ENCODE measurements at regions not wholly inside any gene's neighbourhood (a gene's known extent, or its start where the extent isn't known, plus 50 kb on each side); places are given as distances from the start of the nearest gene placed in this dataset.

- Histone ChIP-seq H3K9ac (ENCODE audit: low read length in 5 of 5) (no peak overlapping the region), H3K36me3 (ENCODE audit: control insufficient read depth in 5 of 5, insufficient read depth in 5 of 5, low read length in 5 of 5) (no peaks in the 10 kb centered on the region), H3K4me3 (ENCODE audit: low read depth in 1 of 5, low read length in 5 of 5) (no peak overlapping the region), H3K27me3 (ENCODE audit: control insufficient read depth in 5 of 5, insufficient read depth in 4 of 5, low read length in 5 of 5) (no peaks in the 10 kb centered on the region), H3K9me3 (ENCODE audit: control insufficient read depth in 5 of 5, low read length in 5 of 5) (no peaks in the 10 kb centered on the region), H3K4me1 (ENCODE audit: control insufficient read depth in 5 of 5, insufficient read depth in 5 of 5, low read length in 5 of 5) (peaks cover 0 to 6% (median 2%) of the 10 kb centered on the region in 5 donors), H3K27ac (ENCODE audit: low read depth, low read length) (no peak overlapping the region)
Observed at GRCh38 chr1:208939537-208940085, 643.9 kb upstream of the CAMK1G start.

- Histone ChIP-seq H3K36me3 (ENCODE audit: control insufficient read depth in 5 of 5, insufficient read depth in 5 of 5, low read length in 5 of 5) (no peaks in the 10 kb centered on the region), H3K27me3 (ENCODE audit: control insufficient read depth in 5 of 5, insufficient read depth in 4 of 5, low read length in 5 of 5) (no peaks in the 10 kb centered on the region), H3K9ac (ENCODE audit: low read length in 5 of 5) (no peak overlapping the region), H3K4me3 (ENCODE audit: low read depth in 1 of 5, low read length in 5 of 5) (no peak overlapping the region), H3K27ac (ENCODE audit: low read depth, low read length) (no peak overlapping the region), H3K9me3 (ENCODE audit: control insufficient read depth in 5 of 5, low read length in 5 of 5) (no peaks in the 10 kb centered on the region), H3K4me1 (ENCODE audit: control insufficient read depth in 5 of 5, insufficient read depth in 5 of 5, low read length in 5 of 5) (peaks cover 0 to 17% (median 5%) of the 10 kb centered on the region in 5 donors)
Observed at GRCh38 chr1:208942394-208943130, 641.0 kb upstream of the CAMK1G start.

GRCh38 chr1:208943291-208943690 lies 640.2 kb upstream of the CAMK1G start:
- no peaks in the 10 kb centered on the region for H3K36me3 ChIP-seq (ENCODE audit: control insufficient read depth in 5 of 5, insufficient read depth in 5 of 5, low read length in 5 of 5)
- no peak overlapping the region for H3K9ac ChIP-seq (ENCODE audit: low read length in 5 of 5)
- H3K4me1 ChIP-seq (ENCODE audit: control insufficient read depth in 5 of 5, insufficient read depth in 5 of 5, low read length in 5 of 5): peaks cover 0 to 17% (median 5%) of the 10 kb centered on the region in 5 donors
- no peaks in the 10 kb centered on the region for H3K27me3 ChIP-seq (ENCODE audit: control insufficient read depth in 5 of 5, insufficient read depth in 4 of 5, low read length in 5 of 5)
- no peaks in the 10 kb centered on the region for H3K9me3 ChIP-seq (ENCODE audit: control insufficient read depth in 5 of 5, low read length in 5 of 5)
- H3K27ac ChIP-seq (ENCODE audit: low read depth, low read length): no peak overlapping the region
- H3K4me3 ChIP-seq (ENCODE audit: low read depth in 1 of 5, low read length in 5 of 5): no peak overlapping the region

GRCh38 chr1:208944981-208945451 lies 638.5 kb upstream of the CAMK1G start:
- H3K4me1 ChIP-seq (ENCODE audit: control insufficient read depth in 5 of 5, insufficient read depth in 5 of 5, low read length in 5 of 5): peaks cover 0 to 17% (median 5%) of the 10 kb centered on the region in 5 donors
- no peak overlapping the region for H3K4me3 ChIP-seq (ENCODE audit: low read depth in 1 of 5, low read length in 5 of 5)
- no peaks in the 10 kb centered on the region for H3K27me3 ChIP-seq (ENCODE audit: control insufficient read depth in 5 of 5, insufficient read depth in 4 of 5, low read length in 5 of 5)
- no peaks in the 10 kb centered on the region for H3K9me3 ChIP-seq (ENCODE audit: control insufficient read depth in 5 of 5, low read length in 5 of 5)
- no peak overlapping the region for H3K9ac ChIP-seq (ENCODE audit: low read length in 5 of 5)
- peak overlapping the region; percentile 5 for H3K27ac ChIP-seq (ENCODE audit: low read depth, low read length)
- H3K36me3 ChIP-seq (ENCODE audit: control insufficient read depth in 5 of 5, insufficient read depth in 5 of 5, low read length in 5 of 5): no peaks in the 10 kb centered on the region

GRCh38 chr1:208950206-208950605 lies 633.3 kb upstream of the CAMK1G start:
- H3K36me3 ChIP-seq (ENCODE audit: control insufficient read depth in 5 of 5, insufficient read depth in 5 of 5, low read length in 5 of 5): no peaks in the 10 kb centered on the region
- H3K4me3 ChIP-seq (ENCODE audit: low read depth in 1 of 5, low read length in 5 of 5): no peak overlapping the region
- no peak overlapping the region for H3K27ac ChIP-seq (ENCODE audit: low read depth, low read length)
- peaks cover 0 to 5% (median 0%) of the 10 kb centered on the region in 5 donors for H3K9me3 ChIP-seq (ENCODE audit: control insufficient read depth in 5 of 5, low read length in 5 of 5)
- peaks cover 0 to 6% (median 0%) of the 10 kb centered on the region in 5 donors for H3K4me1 ChIP-seq (ENCODE audit: control insufficient read depth in 5 of 5, insufficient read depth in 5 of 5, low read length in 5 of 5)
- H3K9ac ChIP-seq (ENCODE audit: low read length in 5 of 5): no peak overlapping the region
- H3K27me3 ChIP-seq (ENCODE audit: control insufficient read depth in 5 of 5, insufficient read depth in 4 of 5, low read length in 5 of 5): peaks cover 0 to 5% (median 0%) of the 10 kb centered on the region in 5 donors

GRCh38 chr1:208951026-208951525 lies 632.4 kb upstream of the CAMK1G start:
- Histone ChIP-seq H3K27me3 (ENCODE audit: control insufficient read depth in 5 of 5, insufficient read depth in 4 of 5, low read length in 5 of 5) (peaks cover 0 to 5% (median 0%) of the 10 kb centered on the region in 5 donors), H3K9me3 (ENCODE audit: control insufficient read depth in 5 of 5, low read length in 5 of 5) (peaks cover 0 to 5% (median 0%) of the 10 kb centered on the region in 5 donors), H3K27ac (ENCODE audit: low read depth, low read length) (no peak overlapping the region), H3K4me3 (ENCODE audit: low read depth in 1 of 5, low read length in 5 of 5) (no peak overlapping the region), H3K9ac (ENCODE audit: low read length in 5 of 5) (no peak overlapping the region), H3K4me1 (ENCODE audit: control insufficient read depth in 5 of 5, insufficient read depth in 5 of 5, low read length in 5 of 5) (no peaks in the 10 kb centered on the region), H3K36me3 (ENCODE audit: control insufficient read depth in 5 of 5, insufficient read depth in 5 of 5, low read length in 5 of 5) (no peaks in the 10 kb centered on the region)

GRCh38 chr1:208951908-208952307 lies 631.6 kb upstream of the CAMK1G start:
- Histone ChIP-seq H3K36me3 (ENCODE audit: control insufficient read depth in 5 of 5, insufficient read depth in 5 of 5, low read length in 5 of 5) (no peaks in the 10 kb centered on the region), H3K27ac (ENCODE audit: low read depth, low read length) (no peak overlapping the region), H3K9ac (ENCODE audit: low read length in 5 of 5) (no peak overlapping the region)

GRCh38 chr1:208962867-208963266 lies 620.6 kb upstream of the CAMK1G start:
- Histone ChIP-seq H3K27me3 (ENCODE audit: control insufficient read depth in 5 of 5, insufficient read depth in 4 of 5, low read length in 5 of 5) (no peaks in the 10 kb centered on the region), H3K9ac (ENCODE audit: low read length in 5 of 5) (no peak overlapping the region), H3K27ac (ENCODE audit: low read depth, low read length) (no peak overlapping the region), H3K9me3 (ENCODE audit: control insufficient read depth in 5 of 5, low read length in 5 of 5) (peaks cover 3 to 22% (median 11%) of the 10 kb centered on the region in 5 donors), H3K4me3 (ENCODE audit: low read depth in 1 of 5, low read length in 5 of 5) (no peak overlapping the region), H3K36me3 (ENCODE audit: control insufficient read depth in 5 of 5, insufficient read depth in 5 of 5, low read length in 5 of 5) (no peaks in the 10 kb centered on the region), H3K4me1 (ENCODE audit: control insufficient read depth in 5 of 5, insufficient read depth in 5 of 5, low read length in 5 of 5) (no peaks in the 10 kb centered on the region)

More at GRCh38 chr1:208951908-208952307, 631.6 kb upstream of the CAMK1G start:
- H3K27me3 ChIP-seq (ENCODE audit: control insufficient read depth in 5 of 5, insufficient read depth in 4 of 5, low read length in 5 of 5): peaks cover 0 to 5% (median 0%) of the 10 kb centered on the region in 5 donors
- H3K4me3 ChIP-seq (ENCODE audit: low read depth in 1 of 5, low read length in 5 of 5): no peak overlapping the region
- peaks cover 0 to 5% (median 0%) of the 10 kb centered on the region in 5 donors for H3K9me3 ChIP-seq (ENCODE audit: control insufficient read depth in 5 of 5, low read length in 5 of 5)
- H3K4me1 ChIP-seq (ENCODE audit: control insufficient read depth in 5 of 5, insufficient read depth in 5 of 5, low read length in 5 of 5): no peaks in the 10 kb centered on the region

GRCh38 chr1:208965351-208965750 lies 618.2 kb upstream of the CAMK1G start:
- no peaks in the 10 kb centered on the region for H3K4me1 ChIP-seq (ENCODE audit: control insufficient read depth in 5 of 5, insufficient read depth in 5 of 5, low read length in 5 of 5)
- no peak overlapping the region for H3K27ac ChIP-seq (ENCODE audit: low read depth, low read length)
- peaks cover 0 to 4% (median 0%) of the 10 kb centered on the region in 5 donors for H3K9me3 ChIP-seq (ENCODE audit: control insufficient read depth in 5 of 5, low read length in 5 of 5)
- peaks cover 0 to 3% (median 0%) of the 10 kb centered on the region in 5 donors for H3K27me3 ChIP-seq (ENCODE audit: control insufficient read depth in 5 of 5, insufficient read depth in 4 of 5, low read length in 5 of 5)
- H3K36me3 ChIP-seq (ENCODE audit: control insufficient read depth in 5 of 5, insufficient read depth in 5 of 5, low read length in 5 of 5): no peaks in the 10 kb centered on the region
- no peak overlapping the region for H3K4me3 ChIP-seq (ENCODE audit: low read depth in 1 of 5, low read length in 5 of 5)
- no peak overlapping the region for H3K9ac ChIP-seq (ENCODE audit: low read length in 5 of 5)

GRCh38 chr1:208967334-208967733 lies 616.2 kb upstream of the CAMK1G start:
- Histone ChIP-seq H3K9me3 (ENCODE audit: control insufficient read depth in 5 of 5, low read length in 5 of 5) (no peaks in the 10 kb centered on the region), H3K4me1 (ENCODE audit: control insufficient read depth in 5 of 5, insufficient read depth in 5 of 5, low read length in 5 of 5) (no peaks in the 10 kb centered on the region), H3K27me3 (ENCODE audit: control insufficient read depth in 5 of 5, insufficient read depth in 4 of 5, low read length in 5 of 5) (peaks cover 0 to 3% (median 0%) of the 10 kb centered on the region in 5 donors), H3K4me3 (ENCODE audit: low read depth in 1 of 5, low read length in 5 of 5) (no peak overlapping the region), H3K36me3 (ENCODE audit: control insufficient read depth in 5 of 5, insufficient read depth in 5 of 5, low read length in 5 of 5) (no peaks in the 10 kb centered on the region), H3K27ac (ENCODE audit: low read depth, low read length) (no peak overlapping the region), H3K9ac (ENCODE audit: low read length in 5 of 5) (no peak overlapping the region)
